ENCODE measurements at regions not wholly inside any gene's neighbourhood (a gene's known extent, or its start where the extent isn't known, plus 50 kb on each side); places are given as distances from the start of the nearest gene placed in this dataset.

- TF ChIP-seq CTCF (conservative IDR thresholded peaks at IDR 0.05 in 1 of 2, IDR thresholded peaks at IDR 0.05 in 1 of 2; ENCODE audit: extremely low read depth in 1 of 2, insufficient read depth in 1 of 2, low read depth in 1 of 2, low read length in 2 of 2) (no peak), EZH2 (IDR thresholded peaks at IDR 0.05; ENCODE audit: borderline replicate concordance, low read length) (no peak)
These were observed 153.4 kb downstream of the FAXC start for GRCh38 chr6:99195986-99196655.
